Activated naive CD4-positive, alpha-beta T cell treated with anti-CD3 and anti-CD28 coated beads, Interleukin-2, amount 50 U/mL, for 72 hours (primary cell): ENCODE measurements at regions not wholly inside any gene's neighbourhood (a gene's known extent, or its start where the extent isn't known, plus 50 kb on each side); places are given as distances from the start of the nearest gene placed in this dataset.
"Not testable (repeated sequence)": the region's sequence is repeated elsewhere in the genome, so short reads cannot be mapped to it uniquely, and the experiment has no call there.

Experiments
- ATAC-seq, 2 donors: fragments of 150-1000 bp; cut with Tn5 transposase; 2 replicates each; pipeline ENCODE4 v1.10.0; 2021; ENCODE audit warnings: mild to moderate bottlenecking in 2 of 2, moderate library complexity in 2 of 2
- DNase-seq, 2 donors: peaks; one replicate each; pipeline ENCODE4 v3.0.0; 2021 to 2022; ENCODE audit warnings: low spot score in 2 of 2
- H3K27ac Mint-ChIP-seq, 2 donors: one replicate each; pipeline ENCODE4 v1.8.0; 2022; ENCODE audit warnings: mild to moderate bottlenecking in 2 of 2, mixed read lengths in 2 of 2
- H3K36me3 Mint-ChIP-seq, 2 donors: one replicate each; pipeline ENCODE4 v1.8.0; 2022; ENCODE audit warnings: mixed read lengths in 2 of 2
- H3K9me3 Mint-ChIP-seq, 2 donors: one replicate each; pipeline ENCODE4 v1.8.0; 2022; ENCODE audit warnings: mixed read lengths in 2 of 2

DNA sequence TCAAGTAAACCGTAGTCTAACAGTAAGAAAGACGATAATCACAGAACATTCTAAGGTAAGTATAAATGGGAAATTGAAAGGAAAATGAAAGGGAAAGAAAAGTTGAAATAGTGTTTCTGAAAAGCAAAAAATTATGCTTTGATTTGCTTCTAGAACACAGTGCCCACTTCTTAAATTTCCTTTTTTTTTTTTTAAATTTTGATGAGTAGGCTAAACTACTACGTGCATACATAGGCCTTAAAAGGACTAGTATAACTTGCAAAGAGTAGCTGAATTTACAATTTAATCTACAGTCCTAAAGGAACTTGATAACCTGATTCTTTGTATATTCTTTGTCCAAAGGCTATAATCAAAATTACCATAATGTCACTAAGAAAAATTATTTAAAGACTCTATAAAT, 325.3 kb downstream of the PAX3 start:
- no peak for ATAC-seq
- DNase-seq, result no peak
- Mint-ChIP-seq H3K27ac (no peak overlapping the region), H3K9me3 (peaks cover 9% of the 10 kb centered on the region in 2 donors), H3K36me3 (no peaks in the 10 kb centered on the region)

DNA sequence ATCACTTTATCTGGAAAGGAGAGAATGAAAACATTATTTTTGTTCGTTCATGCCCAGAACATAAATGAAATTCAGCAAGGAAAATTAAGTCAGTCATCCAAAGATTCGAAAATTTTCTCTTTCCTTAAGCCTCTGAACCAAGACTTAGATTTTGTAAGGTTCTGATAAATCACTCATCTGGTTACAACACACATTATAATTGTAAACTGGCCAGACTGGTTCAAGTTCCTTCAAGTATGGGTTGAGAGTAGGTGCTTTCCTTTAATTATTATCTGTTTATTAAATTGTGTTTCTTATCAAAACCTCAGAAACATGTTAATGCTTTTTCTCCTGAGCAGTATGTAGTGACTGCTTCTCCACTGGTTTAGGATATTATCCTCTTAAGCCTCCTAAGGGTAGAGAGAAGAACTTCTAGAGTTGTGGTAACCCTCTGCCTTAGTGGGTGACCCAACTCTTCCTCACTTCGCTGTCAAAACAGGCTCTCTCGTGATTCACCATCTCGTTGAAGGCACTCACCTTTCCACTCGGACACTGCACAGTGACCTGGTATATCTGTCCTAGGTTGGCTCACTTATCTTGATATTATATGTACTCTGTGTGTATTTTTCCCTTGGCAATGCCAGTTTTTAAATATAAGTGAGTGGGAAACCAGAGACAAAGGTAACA, 325.9 kb downstream of the PAX3 start:
- Mint-ChIP-seq H3K36me3 (no peaks in the 10 kb centered on the region), H3K27ac (no peak overlapping the region), H3K9me3 (peaks cover 5 to 9% of the 10 kb centered on the region in 2 donors)
- DNase-seq (no peak), ATAC-seq (no peak)

- H3K36me3 Mint-ChIP-seq, result no peaks in the 10 kb centered on the region
- no peaks in the 10 kb centered on the region for H3K9me3 Mint-ChIP-seq
- H3K27ac Mint-ChIP-seq, result no peak overlapping the region
- DNase-seq, result no peak
- ATAC-seq, result no peak
Measured at GRCh38 chr2:221970389-221970788, 328.4 kb downstream of the PAX3 start.

DNA sequence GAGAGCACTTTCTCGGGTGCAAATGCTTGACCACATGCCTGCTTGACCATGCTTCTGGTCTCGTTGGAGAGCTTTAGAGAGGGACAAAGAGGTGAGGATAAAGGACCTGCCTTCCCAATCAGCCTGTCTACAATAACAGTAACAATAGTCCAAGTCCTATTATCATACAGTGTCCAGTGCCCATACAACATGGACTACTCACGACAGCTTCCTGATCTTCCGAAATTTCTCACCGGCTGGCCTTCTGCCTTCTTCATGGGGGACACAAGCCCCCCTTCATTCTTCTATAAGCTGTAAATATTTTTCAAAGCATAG, 329.0 kb downstream of the PAX3 start:
- H3K27ac Mint-ChIP-seq, result no peak overlapping the region
- no peak for DNase-seq
- no peaks in the 10 kb centered on the region for H3K9me3 Mint-ChIP-seq
- no peaks in the 10 kb centered on the region for H3K36me3 Mint-ChIP-seq
- ATAC-seq, result no peak

- Mint-ChIP-seq H3K36me3 (no peaks in the 10 kb centered on the region), H3K9me3 (no peaks in the 10 kb centered on the region), H3K27ac (no peak overlapping the region)
- no peak for ATAC-seq
- DNase-seq, result no peak
Measured at GRCh38 chr2:221969087-221969829, 329.5 kb downstream of the PAX3 start.

DNA sequence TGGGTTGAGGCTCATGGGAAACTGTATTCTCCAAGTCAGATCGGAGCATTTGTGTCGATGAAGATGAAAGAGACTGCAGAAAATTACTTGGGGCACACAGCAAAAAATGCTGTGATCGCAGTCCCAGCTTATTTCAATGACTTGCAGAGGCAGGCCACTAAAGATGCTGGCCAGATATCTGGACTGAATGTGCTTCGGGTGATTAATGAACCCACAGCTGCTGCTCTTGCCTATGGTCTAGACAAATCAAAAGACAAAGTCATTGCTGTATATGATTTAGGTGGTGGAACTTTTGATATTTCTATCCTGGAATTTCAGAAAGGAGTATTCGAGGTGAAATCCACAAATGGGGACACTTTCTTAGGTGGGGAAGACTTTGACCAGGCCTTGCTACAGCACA, 336.6 kb downstream of the PAX3 start:
- ATAC-seq (no peak), DNase-seq (no peak)
- no peaks in the 10 kb centered on the region for H3K36me3 Mint-ChIP-seq
- peaks cover 0 to 6% of the 10 kb centered on the region in 2 donors for H3K9me3 Mint-ChIP-seq
- no peak overlapping the region for H3K27ac Mint-ChIP-seq

DNA sequence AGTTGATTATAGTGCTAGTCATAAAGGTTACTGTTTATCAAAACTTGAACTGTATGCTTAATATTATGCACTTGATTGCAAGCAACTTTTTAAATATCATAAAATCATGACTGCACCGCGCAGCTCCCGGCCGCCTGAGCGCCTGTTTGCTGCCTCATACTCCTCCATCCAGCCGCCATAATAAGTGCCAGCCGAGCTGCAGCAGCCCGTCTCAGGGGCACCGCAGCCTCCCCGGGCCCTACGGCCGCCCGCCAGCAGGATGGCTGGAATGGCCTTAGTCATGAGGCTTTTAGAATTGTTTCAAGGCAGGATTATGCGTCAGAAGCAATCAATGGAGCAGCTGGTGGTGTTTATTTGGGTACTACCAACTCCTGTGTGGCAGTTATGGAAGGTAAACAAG, 337.2 kb downstream of the PAX3 start:
- Mint-ChIP-seq H3K36me3 (no peaks in the 10 kb centered on the region), H3K27ac (no peak overlapping the region), H3K9me3 (peaks cover 0 to 6% of the 10 kb centered on the region in 2 donors)
- DNase-seq (no peak), ATAC-seq (no peak)

- no peak for ATAC-seq
- peaks cover 0 to 3% of the 10 kb centered on the region in 2 donors for H3K9me3 Mint-ChIP-seq
- DNase-seq, result no peak
- no peaks in the 10 kb centered on the region for H3K36me3 Mint-ChIP-seq
- no peak overlapping the region for H3K27ac Mint-ChIP-seq
Measured at GRCh38 chr2:221958224-221958623, 340.6 kb downstream of the PAX3 start.

- Mint-ChIP-seq H3K27ac (no peak overlapping the region), H3K9me3 (no peaks in the 10 kb centered on the region), H3K36me3 (no peaks in the 10 kb centered on the region)
- no peak for DNase-seq
- no peak for ATAC-seq
Measured at GRCh38 chr2:221948076-221948475, 350.7 kb downstream of the PAX3 start.

DNA sequence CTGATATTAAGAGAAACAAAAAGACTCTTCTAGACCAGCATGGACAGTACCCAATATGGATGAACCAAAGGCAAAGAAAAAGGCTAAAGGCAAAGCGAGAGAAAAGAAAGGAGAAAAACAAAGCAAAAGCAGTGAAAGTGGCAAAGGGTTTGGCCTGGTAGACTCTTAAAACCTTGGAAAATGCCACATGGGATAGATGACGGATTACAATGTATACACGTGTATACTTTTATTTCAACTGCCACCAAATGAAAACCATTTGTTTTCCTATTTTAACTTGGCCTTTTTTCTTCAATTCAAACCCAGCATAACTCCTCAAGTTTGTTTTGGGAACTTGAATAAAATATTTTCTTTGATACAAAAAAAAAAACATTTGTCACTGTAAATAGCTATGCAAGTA, 354.3 kb downstream of the PAX3 start:
- H3K36me3 Mint-ChIP-seq, H3K9me3 Mint-ChIP-seq, ATAC-seq, H3K27ac Mint-ChIP-seq, DNase-seq: not testable (repeated sequence)

DNA sequence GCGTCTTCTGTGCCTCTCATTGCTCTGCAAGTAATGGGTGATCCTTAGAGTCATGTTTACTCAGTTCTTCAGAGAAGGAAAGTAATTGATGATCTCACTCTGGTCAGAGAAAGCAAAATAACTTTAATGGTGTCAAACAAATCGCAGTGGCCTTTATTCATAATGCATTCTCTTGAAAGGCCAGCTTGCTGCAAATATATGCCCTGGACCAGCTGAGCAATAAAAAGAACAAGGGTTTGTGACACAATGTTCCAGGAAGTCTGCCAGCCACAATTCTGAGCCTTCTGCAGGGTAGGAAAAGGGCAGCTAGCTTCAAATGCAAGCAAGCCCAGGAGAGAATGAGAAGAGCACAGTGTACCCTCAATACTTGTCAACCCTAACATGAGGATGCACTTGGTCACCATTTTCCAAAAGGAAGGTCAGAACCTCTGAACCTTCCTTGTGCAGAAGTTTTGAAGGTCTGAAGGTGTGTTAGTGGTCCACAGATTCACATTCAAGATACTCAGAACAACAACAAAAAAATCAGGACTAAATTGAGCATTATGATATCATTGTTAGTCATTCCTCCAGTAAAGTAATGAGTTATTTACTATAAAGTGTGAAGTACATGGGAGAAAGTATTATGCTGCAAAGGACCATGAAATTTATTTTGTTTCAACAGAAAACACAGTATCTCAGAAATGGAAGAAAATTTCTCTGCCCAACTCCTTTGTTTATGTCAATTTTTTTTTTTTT, 355.6 kb downstream of the PAX3 start:
- ATAC-seq, result no peak

DNA sequence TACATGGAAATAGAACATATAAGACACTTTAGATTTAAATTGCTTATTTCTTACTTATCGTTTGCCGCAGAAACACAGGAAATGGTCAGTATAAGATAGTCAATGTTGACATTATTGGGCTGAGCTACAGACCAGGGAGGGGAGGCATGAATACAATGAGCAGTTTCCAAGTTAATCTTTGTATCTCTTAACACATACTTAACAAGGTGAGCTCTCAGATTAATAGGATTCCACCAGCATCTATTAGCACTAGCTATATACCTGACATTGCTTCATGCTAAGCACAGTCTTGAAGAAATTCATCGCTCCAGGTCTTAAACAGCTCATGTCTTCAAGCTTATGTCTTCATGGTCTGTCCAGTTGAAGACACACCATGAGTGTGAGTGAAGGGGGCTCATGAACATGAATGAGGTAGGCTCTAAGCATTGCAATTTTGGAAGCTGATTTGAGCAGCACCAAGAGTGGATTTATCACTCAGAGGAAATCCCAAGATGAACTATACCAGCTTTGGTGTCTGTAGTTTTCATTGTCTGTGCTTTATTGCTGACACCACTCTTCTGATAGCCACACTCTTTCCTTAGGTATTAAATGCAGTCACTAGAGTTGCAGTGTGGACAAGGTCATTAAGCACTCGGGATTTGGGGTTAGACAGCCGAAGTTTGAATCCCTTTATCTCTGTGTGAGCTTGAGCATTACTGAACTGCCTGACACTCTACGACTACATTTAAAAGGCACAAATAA, 359.3 kb upstream of the EPHA4 start:
- Mint-ChIP-seq H3K9me3 (no peaks in the 10 kb centered on the region), H3K27ac (no peak overlapping the region), H3K36me3 (no peaks in the 10 kb centered on the region)
- DNase-seq, result no peak
- no peak for ATAC-seq

More for the DNA sequence above, 355.6 kb downstream of the PAX3 start:
- no peaks in the 10 kb centered on the region for H3K36me3 Mint-ChIP-seq
- H3K27ac Mint-ChIP-seq, result no peak overlapping the region
- peaks cover 0 to 5% of the 10 kb centered on the region in 2 donors for H3K9me3 Mint-ChIP-seq
- DNase-seq, result no peak

- ATAC-seq, result no peak
- DNase-seq, result no peak
- Mint-ChIP-seq H3K27ac (no peak overlapping the region), H3K36me3 (no peaks in the 10 kb centered on the region), H3K9me3 (no peaks in the 10 kb centered on the region)
Measured at GRCh38 chr2:221929259-221929658, 357.2 kb upstream of the EPHA4 start.

GRCh38 chr2:221926327-221926726, 354.2 kb upstream of the EPHA4 start:
- Mint-ChIP-seq H3K27ac (no peak overlapping the region), H3K9me3 (no peaks in the 10 kb centered on the region), H3K36me3 (no peaks in the 10 kb centered on the region)
- DNase-seq (no peak), ATAC-seq (no peak)

DNA sequence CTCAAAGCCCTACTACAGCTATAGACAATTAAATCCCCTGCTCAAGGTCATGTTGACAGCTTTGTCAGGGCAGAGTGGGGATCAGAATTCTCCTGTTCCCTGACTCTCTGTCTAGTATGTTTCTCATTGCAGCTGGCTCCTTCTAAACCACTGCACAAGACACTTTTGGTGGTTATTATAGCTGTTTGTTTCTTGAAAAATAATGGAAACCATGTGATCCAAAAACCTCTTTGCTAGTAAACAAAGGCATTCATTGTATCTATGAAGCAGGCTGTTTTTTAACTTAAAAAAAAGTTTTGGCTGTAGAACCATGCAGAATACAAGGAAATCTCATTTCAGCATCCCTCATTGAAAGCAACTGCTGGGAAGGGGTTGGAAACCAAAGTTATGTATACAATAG, 352.5 kb upstream of the EPHA4 start:
- DNase-seq, result no peak
- H3K36me3 Mint-ChIP-seq, result no peaks in the 10 kb centered on the region
- no peak overlapping the region for H3K27ac Mint-ChIP-seq
- H3K9me3 Mint-ChIP-seq, result no peaks in the 10 kb centered on the region
- no peak for ATAC-seq

GRCh38 chr2:221915926-221916325, 343.8 kb upstream of the EPHA4 start:
- ATAC-seq (no peak), DNase-seq (no peak)
- Mint-ChIP-seq H3K9me3 (peaks cover 3 to 9% of the 10 kb centered on the region in 2 donors), H3K27ac (no peak overlapping the region), H3K36me3 (no peaks in the 10 kb centered on the region)

DNA sequence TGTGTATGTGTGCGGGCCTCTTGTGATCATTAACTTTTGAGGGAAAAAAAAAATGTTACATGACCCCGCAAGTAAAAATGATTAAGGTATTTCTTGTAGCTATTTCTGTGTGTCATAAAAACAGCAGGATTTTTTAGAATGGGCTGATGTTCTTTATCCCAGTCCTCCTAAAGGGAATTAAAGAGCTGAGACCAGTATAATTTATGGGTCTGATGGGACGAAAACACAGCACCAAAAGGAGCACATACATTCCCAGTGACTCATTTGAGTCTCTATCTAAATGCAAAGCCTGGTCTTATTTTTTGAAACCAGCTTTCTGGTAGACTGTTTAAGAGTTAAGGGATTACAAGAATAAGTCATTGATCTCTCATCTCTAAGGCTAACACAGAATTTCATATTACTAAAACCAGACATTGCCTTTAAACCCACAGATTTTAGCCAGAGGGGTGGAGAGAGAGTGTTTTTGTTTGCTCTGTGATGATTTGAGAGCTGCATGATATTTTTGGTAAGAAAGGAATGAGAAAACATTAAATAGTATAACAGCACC, 342.3 kb upstream of the EPHA4 start:
- no peak overlapping the region for H3K27ac Mint-ChIP-seq
- DNase-seq, result no peak
- ATAC-seq, result no peak
- H3K9me3 Mint-ChIP-seq, result peaks cover 3 to 9% of the 10 kb centered on the region in 2 donors
- H3K36me3 Mint-ChIP-seq, result no peaks in the 10 kb centered on the region
